AG09319 (cell line): ENCODE measurements at regions not wholly inside any gene's neighbourhood (a gene's known extent, or its start where the extent isn't known, plus 50 kb on each side); places are given as distances from the start of the nearest gene placed in this dataset.

ENCODE experiments used
- DNase-seq: peaks from one replicate; pipeline ENCODE4 v3.0.0-alpha.2; 2010; ENCODE audit warnings: low read depth; ENCODE audit errors: extremely low read depth
- TF ChIP-seq, protein P1 (sequence below): IDR thresholded peaks from 2 replicates; pipeline ENCODE4 v1.5.1; 2011; ENCODE audit warnings: low read depth, mild to moderate bottlenecking, inconsistent platforms, low read length, moderate library complexity

GRCh38 chr2:52536929-52537460, 1230.6 kb upstream of the CHAC2 start:
- TF ChIP-seq, protein P1, sequence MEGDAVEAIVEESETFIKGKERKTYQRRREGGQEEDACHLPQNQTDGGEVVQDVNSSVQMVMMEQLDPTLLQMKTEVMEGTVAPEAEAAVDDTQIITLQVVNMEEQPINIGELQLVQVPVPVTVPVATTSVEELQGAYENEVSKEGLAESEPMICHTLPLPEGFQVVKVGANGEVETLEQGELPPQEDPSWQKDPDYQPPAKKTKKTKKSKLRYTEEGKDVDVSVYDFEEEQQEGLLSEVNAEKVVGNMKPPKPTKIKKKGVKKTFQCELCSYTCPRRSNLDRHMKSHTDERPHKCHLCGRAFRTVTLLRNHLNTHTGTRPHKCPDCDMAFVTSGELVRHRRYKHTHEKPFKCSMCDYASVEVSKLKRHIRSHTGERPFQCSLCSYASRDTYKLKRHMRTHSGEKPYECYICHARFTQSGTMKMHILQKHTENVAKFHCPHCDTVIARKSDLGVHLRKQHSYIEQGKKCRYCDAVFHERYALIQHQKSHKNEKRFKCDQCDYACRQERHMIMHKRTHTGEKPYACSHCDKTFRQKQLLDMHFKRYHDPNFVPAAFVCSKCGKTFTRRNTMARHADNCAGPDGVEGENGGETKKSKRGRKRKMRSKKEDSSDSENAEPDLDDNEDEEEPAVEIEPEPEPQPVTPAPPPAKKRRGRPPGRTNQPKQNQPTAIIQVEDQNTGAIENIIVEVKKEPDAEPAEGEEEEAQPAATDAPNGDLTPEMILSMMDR = no peak
- DNase-seq = no peak

DNA sequence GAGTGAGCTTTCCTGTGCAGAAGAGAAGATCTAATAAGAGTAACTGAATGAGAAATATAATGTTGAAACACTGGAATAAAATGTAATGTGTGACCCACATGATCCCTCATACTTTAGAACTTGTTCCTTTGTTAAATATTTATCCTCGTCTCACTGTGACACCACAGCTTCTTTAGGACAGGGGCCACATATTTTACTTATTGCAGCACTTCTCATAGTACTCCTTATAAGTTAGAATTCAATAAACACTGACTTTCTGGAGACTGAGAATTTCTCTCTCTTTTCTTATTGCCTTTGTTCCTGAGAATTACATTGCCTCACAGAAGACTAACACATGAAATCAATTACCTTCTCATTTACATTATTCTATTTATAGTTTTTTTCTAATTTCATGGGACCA, 1234.6 kb upstream of the CHAC2 start:
- DNase-seq = no peak
- TF ChIP-seq, protein P1 = no peak

GRCh38 chr2:52526735-52527134, 1240.9 kb upstream of the CHAC2 start:
- TF ChIP-seq, protein P1 = no peak
- DNase-seq = no peak

DNA sequence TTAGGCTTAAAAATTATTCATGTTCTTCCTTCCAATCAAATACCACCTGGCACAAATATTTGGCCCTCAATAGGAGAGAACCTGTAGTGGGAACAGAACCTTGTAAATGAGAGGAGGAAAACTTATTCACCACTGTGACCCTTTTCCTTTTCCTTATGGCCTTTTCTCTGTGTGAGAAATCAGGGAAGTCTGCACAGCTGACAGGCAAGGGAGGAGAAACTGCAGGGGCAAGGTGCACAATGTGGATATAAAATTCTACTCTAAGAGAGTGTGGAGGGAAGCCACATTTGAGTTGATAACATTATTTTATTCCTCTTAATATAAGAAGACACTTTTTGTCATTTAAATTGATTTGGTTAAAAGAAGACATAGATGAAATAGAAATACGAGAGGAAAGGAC, 1247.0 kb upstream of the CHAC2 start:
- TF ChIP-seq, protein P1 = no peak
- DNase-seq = no peak

- TF ChIP-seq, protein P1 = no peak
- no peak for DNase-seq
These were observed 1248.9 kb upstream of the CHAC2 start for GRCh38 chr2:52518678-52519077.

GRCh38 chr2:52512760-52513159, 1254.8 kb upstream of the CHAC2 start:
- DNase-seq = no peak
- TF ChIP-seq, protein P1 = no peak

- TF ChIP-seq, protein P1 = no peak
- DNase-seq = no peak
These were observed 1257.2 kb upstream of the CHAC2 start for GRCh38 chr2:52510432-52510831.
